ENCODE measurements at regions not wholly inside any gene's neighbourhood (a gene's known extent, or its start where the extent isn't known, plus 50 kb on each side); places are given as distances from the start of the nearest gene placed in this dataset.

DNA sequence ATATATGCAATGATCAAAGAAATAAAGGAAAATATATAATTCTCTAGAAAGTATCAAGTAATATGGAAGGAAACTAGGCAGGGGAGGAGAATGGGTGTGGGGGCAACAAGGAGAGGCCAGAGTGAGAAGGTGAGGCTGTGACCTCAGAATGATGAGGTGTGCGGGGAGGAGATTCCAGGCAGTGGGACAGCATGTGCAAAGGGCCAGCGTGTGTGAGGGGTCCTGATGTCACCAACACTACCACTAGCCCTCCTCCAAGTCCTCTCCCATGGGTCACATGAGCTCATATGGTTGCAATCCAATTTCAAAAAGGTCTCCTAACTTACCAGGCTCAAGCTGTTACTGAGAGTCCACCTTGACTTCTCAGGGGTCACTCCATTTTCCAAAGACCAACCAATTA is 463.9 kb downstream of the MN1 start:
- no peak overlapping the region for H3K4me3 ChIP-seq (ENCODE audit: low read depth in 1 of 2, low read length in 1 of 2)
- no peaks in the 10 kb centered on the region for H3K4me1 ChIP-seq (ENCODE audit: control insufficient read depth in 1 of 2, insufficient read depth in 1 of 2, low read depth in 1 of 2, low read length in 1 of 2)
- H3K36me3 ChIP-seq = no peaks in the 10 kb centered on the region
- TF ChIP-seq, protein P1, sequence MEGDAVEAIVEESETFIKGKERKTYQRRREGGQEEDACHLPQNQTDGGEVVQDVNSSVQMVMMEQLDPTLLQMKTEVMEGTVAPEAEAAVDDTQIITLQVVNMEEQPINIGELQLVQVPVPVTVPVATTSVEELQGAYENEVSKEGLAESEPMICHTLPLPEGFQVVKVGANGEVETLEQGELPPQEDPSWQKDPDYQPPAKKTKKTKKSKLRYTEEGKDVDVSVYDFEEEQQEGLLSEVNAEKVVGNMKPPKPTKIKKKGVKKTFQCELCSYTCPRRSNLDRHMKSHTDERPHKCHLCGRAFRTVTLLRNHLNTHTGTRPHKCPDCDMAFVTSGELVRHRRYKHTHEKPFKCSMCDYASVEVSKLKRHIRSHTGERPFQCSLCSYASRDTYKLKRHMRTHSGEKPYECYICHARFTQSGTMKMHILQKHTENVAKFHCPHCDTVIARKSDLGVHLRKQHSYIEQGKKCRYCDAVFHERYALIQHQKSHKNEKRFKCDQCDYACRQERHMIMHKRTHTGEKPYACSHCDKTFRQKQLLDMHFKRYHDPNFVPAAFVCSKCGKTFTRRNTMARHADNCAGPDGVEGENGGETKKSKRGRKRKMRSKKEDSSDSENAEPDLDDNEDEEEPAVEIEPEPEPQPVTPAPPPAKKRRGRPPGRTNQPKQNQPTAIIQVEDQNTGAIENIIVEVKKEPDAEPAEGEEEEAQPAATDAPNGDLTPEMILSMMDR (IDR thresholded peaks at IDR 0.05) = no peak
- no peak overlapping the region for H3K27ac ChIP-seq
- H3K9me3 ChIP-seq = no peaks in the 10 kb centered on the region
- no peaks in the 10 kb centered on the region for H3K27me3 ChIP-seq

DNA sequence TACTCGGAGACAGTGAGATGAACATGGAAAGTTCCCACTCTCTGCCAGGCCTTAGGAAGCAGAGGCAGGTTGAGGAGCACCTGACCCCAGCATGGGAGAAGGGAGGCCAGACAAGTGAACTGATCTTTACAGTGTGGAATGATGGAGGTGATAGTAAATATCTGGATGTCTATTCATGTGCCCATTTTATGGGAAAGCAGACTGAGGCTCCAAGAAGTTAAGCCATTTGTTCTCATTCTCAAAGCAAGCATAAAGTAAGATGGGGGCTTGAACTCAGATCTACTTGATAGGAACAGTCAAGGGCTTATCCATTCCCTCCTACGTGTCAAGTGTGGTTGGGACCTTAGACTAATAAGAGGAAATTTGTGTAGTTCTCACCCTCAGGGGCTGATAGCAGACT is 461.5 kb downstream of the MN1 start:
- Histone ChIP-seq H3K4me3 (ENCODE audit: low read depth in 1 of 2, low read length in 1 of 2) (no peak overlapping the region), H3K27ac (no peak overlapping the region), H3K27me3 (no peaks in the 10 kb centered on the region), H3K36me3 (no peaks in the 10 kb centered on the region), H3K4me1 (ENCODE audit: control insufficient read depth in 1 of 2, insufficient read depth in 1 of 2, low read depth in 1 of 2, low read length in 1 of 2) (no peaks in the 10 kb centered on the region), H3K9me3 (no peaks in the 10 kb centered on the region)
- TF ChIP-seq, protein P1 (IDR thresholded peaks at IDR 0.05) = no peak

DNA sequence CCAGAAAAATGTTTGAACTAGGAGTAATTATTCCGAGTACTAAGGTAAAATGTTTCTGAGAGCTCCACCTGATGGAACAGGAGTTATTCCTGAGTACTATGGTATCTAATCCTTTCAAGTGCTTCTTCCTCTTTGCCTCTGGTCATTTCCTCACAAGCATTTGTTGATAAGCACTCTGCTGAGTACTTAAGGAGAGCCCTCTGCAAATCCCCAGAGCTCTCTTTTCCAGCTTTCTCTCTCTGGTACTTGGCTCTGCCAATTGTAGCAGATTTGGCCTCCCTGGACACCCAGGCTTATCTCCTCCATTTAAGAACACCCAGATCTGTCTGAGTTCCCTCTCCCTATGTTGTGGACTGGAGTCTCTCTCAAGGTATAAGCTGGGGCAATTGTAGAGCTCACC is 457.0 kb downstream of the MN1 start:
- no peak overlapping the region for H3K27ac ChIP-seq
- TF ChIP-seq, protein P1 (IDR thresholded peaks at IDR 0.05) = no peak
- H3K36me3 ChIP-seq = no peaks in the 10 kb centered on the region
- H3K9me3 ChIP-seq = no peaks in the 10 kb centered on the region
- no peaks in the 10 kb centered on the region for H3K4me1 ChIP-seq (ENCODE audit: control insufficient read depth in 1 of 2, insufficient read depth in 1 of 2, low read depth in 1 of 2, low read length in 1 of 2)
- H3K27me3 ChIP-seq = no peaks in the 10 kb centered on the region
- no peak overlapping the region for H3K4me3 ChIP-seq (ENCODE audit: low read depth in 1 of 2, low read length in 1 of 2)

DNA sequence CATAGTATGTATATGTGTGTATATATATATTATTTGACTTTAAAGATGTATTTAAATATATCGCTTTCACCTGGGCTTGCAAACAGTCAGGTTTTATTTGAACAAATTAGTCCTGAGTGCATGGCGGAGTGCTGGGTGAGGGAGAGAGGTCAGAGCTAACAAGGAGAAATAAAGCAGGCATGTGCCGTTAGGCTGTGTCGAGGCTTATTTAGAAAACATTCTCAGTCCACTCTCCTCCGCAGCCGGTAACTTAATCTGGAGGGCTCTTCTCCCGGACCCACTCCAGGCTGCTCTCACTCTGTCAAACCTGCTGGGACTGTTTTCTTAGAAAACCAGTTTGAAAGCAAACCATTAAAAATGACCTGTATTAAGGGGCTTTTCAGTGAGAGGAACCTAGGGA is 455.9 kb downstream of the MN1 start:
- TF ChIP-seq, protein P1 (IDR thresholded peaks at IDR 0.05) = no peak
- Histone ChIP-seq H3K36me3 (no peaks in the 10 kb centered on the region), H3K27ac (no peak overlapping the region), H3K9me3 (no peaks in the 10 kb centered on the region), H3K4me3 (ENCODE audit: low read depth in 1 of 2, low read length in 1 of 2) (no peak overlapping the region), H3K4me1 (ENCODE audit: control insufficient read depth in 1 of 2, insufficient read depth in 1 of 2, low read depth in 1 of 2, low read length in 1 of 2) (no peaks in the 10 kb centered on the region), H3K27me3 (no peaks in the 10 kb centered on the region)

DNA sequence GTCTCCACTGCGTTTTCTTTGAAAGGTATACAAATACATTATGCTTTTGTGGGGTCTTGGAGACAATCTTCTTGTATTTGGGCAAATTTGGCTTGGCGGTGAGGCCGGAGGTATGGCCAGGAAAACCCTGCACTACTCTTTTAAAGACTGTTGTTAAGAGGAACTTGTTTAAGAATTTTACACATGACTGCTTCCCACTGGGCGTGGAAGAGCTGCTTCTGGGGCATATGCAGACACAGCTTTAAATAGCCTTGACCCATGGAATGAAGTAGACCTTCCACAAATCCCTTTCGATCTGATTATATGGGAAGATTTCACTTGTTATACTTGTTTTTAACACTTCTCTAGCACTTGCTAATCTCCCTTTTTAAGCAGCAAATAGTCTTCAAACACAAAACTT is 453.6 kb downstream of the MN1 start:
- Histone ChIP-seq H3K36me3 (no peaks in the 10 kb centered on the region), H3K27me3 (no peaks in the 10 kb centered on the region)
- TF ChIP-seq, protein P1 (IDR thresholded peaks at IDR 0.05) = no peak

DNA sequence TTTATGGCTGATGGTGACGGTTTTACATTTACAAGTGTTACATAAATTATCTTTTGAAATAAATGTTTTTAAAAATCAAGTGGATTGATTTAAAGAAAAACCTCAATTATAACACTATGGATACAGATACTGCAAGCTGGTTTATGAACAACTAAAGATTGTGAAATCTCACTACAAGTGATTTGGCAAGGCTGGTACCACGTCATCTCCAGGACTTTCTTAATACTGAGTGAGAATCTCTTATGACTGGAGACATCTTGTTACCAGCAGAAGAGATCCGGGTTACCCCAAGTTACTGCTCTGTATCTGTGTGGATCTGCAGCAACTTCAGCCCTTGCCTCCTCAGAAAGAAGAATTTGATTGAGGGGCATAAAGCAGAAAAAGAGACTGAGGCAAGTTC is 452.9 kb downstream of the MN1 start:
- Histone ChIP-seq H3K4me1 (ENCODE audit: control insufficient read depth in 1 of 2, insufficient read depth in 1 of 2, low read depth in 1 of 2, low read length in 1 of 2) (no peaks in the 10 kb centered on the region), H3K27ac (no peak overlapping the region), H3K36me3 (no peaks in the 10 kb centered on the region)

More for the DNA sequence above, 453.6 kb downstream of the MN1 start:
- H3K4me1 ChIP-seq (ENCODE audit: control insufficient read depth in 1 of 2, insufficient read depth in 1 of 2, low read depth in 1 of 2, low read length in 1 of 2) = no peaks in the 10 kb centered on the region
- H3K4me3 ChIP-seq (ENCODE audit: low read depth in 1 of 2, low read length in 1 of 2) = no peak overlapping the region
- no peak overlapping the region for H3K27ac ChIP-seq
- no peaks in the 10 kb centered on the region for H3K9me3 ChIP-seq

More for the DNA sequence above, 452.9 kb downstream of the MN1 start:
- no peaks in the 10 kb centered on the region for H3K9me3 ChIP-seq
- no peak overlapping the region for H3K4me3 ChIP-seq (ENCODE audit: low read depth in 1 of 2, low read length in 1 of 2)
- no peaks in the 10 kb centered on the region for H3K27me3 ChIP-seq
- TF ChIP-seq, protein P1 (IDR thresholded peaks at IDR 0.05) = no peak
